ENCODE measurements at regions not wholly inside any gene's neighbourhood (a gene's known extent, or its start where the extent isn't known, plus 50 kb on each side); places are given as distances from the start of the nearest gene placed in this dataset.
"Not testable (repeated sequence)": the region's sequence is repeated elsewhere in the genome, so short reads cannot be mapped to it uniquely, and the experiment has no call there.

GRCh38 chr16:10317425-10318001 is 68.3 kb upstream of the ATF7IP2 start:
- DNase-seq: no peak

GRCh38 chr16:10318798-10319500 is 66.9 kb upstream of the ATF7IP2 start:
- no peak for DNase-seq

DNA sequence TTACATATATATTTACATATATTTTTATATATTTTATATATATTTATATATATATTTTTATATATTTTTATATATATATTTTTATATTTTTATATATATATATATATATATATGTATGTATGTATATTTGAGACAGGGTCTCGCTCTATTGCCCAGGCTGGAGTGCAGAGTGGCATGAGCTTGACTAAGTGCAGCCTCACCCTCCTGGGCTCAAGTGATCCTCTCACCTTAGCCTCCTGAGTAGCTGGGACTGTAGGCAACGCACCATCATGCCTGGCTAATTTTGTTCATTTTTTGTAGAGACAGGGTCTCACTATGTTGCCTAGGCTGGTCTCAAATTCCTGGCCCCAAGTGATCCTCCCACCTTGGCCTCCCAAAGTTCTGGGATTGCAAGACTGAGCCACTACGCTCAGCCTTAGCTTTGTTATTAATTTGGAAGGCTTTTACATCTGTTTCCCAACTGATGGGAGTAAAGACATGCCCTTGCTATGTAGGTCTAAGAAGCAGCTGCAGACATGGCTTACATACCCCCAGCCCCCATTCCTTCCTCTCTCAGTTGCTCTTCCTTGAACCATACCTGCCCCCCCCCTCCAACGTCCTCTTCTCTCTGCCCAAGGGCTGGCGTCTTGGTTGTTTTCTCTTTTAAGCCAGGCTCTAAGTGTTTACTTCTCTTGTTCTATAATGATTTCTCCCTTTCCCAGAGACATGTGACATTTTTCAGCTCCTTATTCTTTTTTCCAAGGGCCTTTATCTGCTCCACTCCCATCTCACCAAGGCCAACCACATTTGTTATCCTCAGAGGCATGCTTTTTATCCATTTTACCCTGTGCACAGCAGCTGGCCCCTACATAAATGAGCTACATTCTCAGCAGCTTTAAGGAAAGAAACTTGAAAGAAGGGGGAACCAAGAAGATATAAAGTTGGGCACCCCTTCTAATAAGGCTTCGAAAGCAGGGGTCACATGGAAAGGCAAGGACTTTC is 64.2 kb upstream of the ATF7IP2 start:
- DNase-seq: no peak

DNA sequence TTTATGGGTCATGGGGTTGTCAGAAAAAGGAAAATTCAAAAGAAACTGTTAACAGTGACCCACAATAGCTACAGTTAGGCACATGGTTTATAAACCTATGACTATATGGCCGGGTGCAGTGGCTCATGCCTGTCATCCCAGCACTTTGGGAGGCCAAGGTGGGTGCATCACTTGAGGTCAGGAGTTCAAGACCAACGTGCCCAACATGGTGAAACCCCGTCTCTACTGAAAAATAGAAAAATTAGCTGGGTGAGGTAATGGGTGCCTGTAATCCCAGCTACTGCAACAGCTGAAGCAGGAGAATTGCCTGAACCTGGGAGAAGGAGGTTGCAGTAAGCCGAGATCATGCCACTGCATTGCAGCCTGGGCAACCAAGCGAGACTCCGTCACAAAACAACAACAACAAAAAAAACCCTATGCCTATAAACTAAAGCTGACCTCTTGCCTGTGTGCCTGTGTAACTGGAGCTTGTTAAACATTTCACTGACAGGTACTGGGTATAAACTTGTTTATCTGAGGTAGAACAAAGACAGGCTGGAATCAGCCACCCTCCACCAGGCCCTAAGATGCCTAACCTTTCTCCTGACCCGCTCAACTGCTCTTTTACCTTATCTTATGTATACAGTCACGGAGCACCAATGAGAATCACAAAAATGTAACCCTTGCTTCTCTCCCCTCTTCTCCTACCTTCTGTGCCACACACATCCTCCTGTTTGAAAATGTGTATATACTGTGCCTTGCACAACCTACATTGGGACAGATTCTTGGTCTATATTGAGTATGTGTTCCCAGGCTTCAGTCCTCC is 62.9 kb upstream of the ATF7IP2 start:
- no peak for DNase-seq

- DNase-seq: no peak
These were observed 62.4 kb upstream of the ATF7IP2 start for GRCh38 chr16:10323528-10323869.

- no peak for DNase-seq
These were observed 61.7 kb upstream of the ATF7IP2 start for GRCh38 chr16:10324210-10324609.

GRCh38 chr16:10325783-10326543 is 59.9 kb upstream of the ATF7IP2 start:
- DNase-seq: no peak

GRCh38 chr16:10326647-10327046 is 59.2 kb upstream of the ATF7IP2 start:
- DNase-seq: no peak

- DNase-seq: not testable (repeated sequence)
These were observed 57.6 kb upstream of the ATF7IP2 start for GRCh38 chr16:10328291-10328690.

GRCh38 chr16:10332241-10332640 is 53.6 kb upstream of the ATF7IP2 start:
- no peak for DNase-seq

- no peak for DNase-seq
These were observed 53.1 kb upstream of the ATF7IP2 start for GRCh38 chr16:10332775-10333174.

- no peak for DNase-seq
These were observed 52.4 kb upstream of the ATF7IP2 start for GRCh38 chr16:10333321-10334032.

DNA sequence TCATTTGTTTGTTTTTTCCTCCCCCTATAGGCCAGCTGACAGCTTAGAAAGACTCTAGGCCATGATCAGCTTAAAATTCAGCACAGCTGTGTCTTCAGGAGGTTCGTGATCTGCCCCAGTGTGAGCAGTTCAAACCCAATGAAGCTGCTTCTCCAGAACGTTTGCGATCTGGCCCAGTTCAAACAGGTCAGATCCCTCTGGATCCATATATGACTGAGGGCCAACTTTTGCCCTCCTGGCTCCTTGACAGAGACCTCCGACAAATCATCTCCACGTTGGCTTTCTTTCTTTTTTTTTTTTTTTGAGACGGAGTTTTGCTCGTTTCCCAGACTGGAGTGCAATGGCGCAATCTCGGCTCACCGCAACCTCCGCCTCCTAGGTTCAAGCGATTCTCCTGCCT is 50.2 kb upstream of the ATF7IP2 start:
- DNase-seq: no peak
